ENCODE measurements at regions not wholly inside any gene's neighbourhood (a gene's known extent, or its start where the extent isn't known, plus 50 kb on each side); places are given as distances from the start of the nearest gene placed in this dataset.

GRCh38 chr3:18237251-18238005, 187.7 kb downstream of the SATB1 start:
- TF ChIP-seq POLR2A (IDR thresholded peaks at IDR 0.05), result no peak
- TF ChIP-seq CTCF (IDR thresholded peaks at IDR 0.05), result no peak

Data from stomach (tissue), 4 donors.